Brain microvascular endothelial cell (primary cell): ENCODE measurements at regions not wholly inside any gene's neighbourhood (a gene's known extent, or its start where the extent isn't known, plus 50 kb on each side); places are given as distances from the start of the nearest gene placed in this dataset.

Experiments used
- DNase-seq: peaks from one replicate; pipeline ENCODE4 v3.0.0-alpha.2; 2020
- H3K27ac ChIP-seq: fragments of 250-450 bp; sonication (Bioruptor Pico); 2 replicates; pipeline ENCODE4 v1.5.1; 2020; ENCODE audit warnings: mild to moderate bottlenecking, moderate library complexity
- H3K27me3 ChIP-seq: fragments of 250-450 bp; sonication (Bioruptor Pico); replicated peaks from 2 replicates; pipeline ENCODE4 v1.5.1; 2020; ENCODE audit warnings: mild to moderate bottlenecking
- H3K36me3 ChIP-seq: fragments of 250-450 bp; sonication (Bioruptor Pico); replicated peaks from 2 replicates; pipeline ENCODE4 v1.5.1; 2020; ENCODE audit warnings: mild to moderate bottlenecking
- H3K4me3 ChIP-seq: 2 replicates; pipeline ENCODE4 v1.5.1; 2011; ENCODE audit warnings: low read depth, mild to moderate bottlenecking, control low read depth, low read length, moderate library complexity
- CTCF ChIP-seq: IDR thresholded peaks from 2 replicates; pipeline ENCODE4 v1.5.1; 2011; ENCODE audit warnings: low read depth, mild to moderate bottlenecking, moderate library complexity, low read length, control low read depth, inconsistent platforms; ENCODE audit errors: missing control alignments
- in situ Hi-C: cut with HindIII; loops from 2 replicates; pipeline ENCODE4 v1.10.0; 2017; ENCODE audit warnings: low sequenced_read_pairs, low pct_ligation_motif_present

- Histone ChIP-seq H3K4me3 (no peak overlapping the region), H3K36me3 (no peaks in the 10 kb centered on the region), H3K27me3 (no peaks in the 10 kb centered on the region), H3K27ac (no peak overlapping the region)
- no peak for TF ChIP-seq CTCF
- in situ Hi-C loops: no loop called here
- no peak for DNase-seq
Observed at GRCh38 chr18:78783564-78783960, 196.1 kb upstream of the SALL3 start.

- no peak for TF ChIP-seq CTCF
- in situ Hi-C loops: no loop called here
- Histone ChIP-seq H3K36me3 (no peaks in the 10 kb centered on the region), H3K27ac (no peak overlapping the region), H3K27me3 (no peaks in the 10 kb centered on the region), H3K4me3 (no peak overlapping the region)
- no peak for DNase-seq
Observed at GRCh38 chr18:78784861-78785260, 194.8 kb upstream of the SALL3 start.

GRCh38 chr18:78785706-78786105 lies 193.9 kb upstream of the SALL3 start:
- DNase-seq: no peak

GRCh38 chr18:78786776-78787175 lies 192.8 kb upstream of the SALL3 start:
- Histone ChIP-seq H3K4me3 (no peak overlapping the region), H3K27me3 (no peaks in the 10 kb centered on the region)
- TF ChIP-seq CTCF: no peak

More at GRCh38 chr18:78785706-78786105, 193.9 kb upstream of the SALL3 start:
- Histone ChIP-seq H3K27me3 (no peaks in the 10 kb centered on the region), H3K36me3 (no peaks in the 10 kb centered on the region), H3K27ac (no peak overlapping the region), H3K4me3 (no peak overlapping the region)
- TF ChIP-seq CTCF: no peak
- in situ Hi-C loops: no loop called here

GRCh38 chr18:78787751-78788150 lies 191.9 kb upstream of the SALL3 start:
- no peak overlapping the region for H3K4me3 ChIP-seq
- no peak overlapping the region for H3K27ac ChIP-seq
- no peaks in the 10 kb centered on the region for H3K36me3 ChIP-seq
- in situ Hi-C loops: no loop called here
- no peak for DNase-seq
- no peak for TF ChIP-seq CTCF
- no peaks in the 10 kb centered on the region for H3K27me3 ChIP-seq

More at GRCh38 chr18:78786776-78787175, 192.8 kb upstream of the SALL3 start:
- Histone ChIP-seq H3K36me3 (no peaks in the 10 kb centered on the region), H3K27ac (no peak overlapping the region)
- in situ Hi-C loops: no loop called here
- DNase-seq: no peak

- DNase-seq: no peak
- Histone ChIP-seq H3K27me3 (no peaks in the 10 kb centered on the region), H3K4me3 (no peak overlapping the region), H3K27ac (no peak overlapping the region), H3K36me3 (no peaks in the 10 kb centered on the region)
- in situ Hi-C loops: no loop called here
- no peak for TF ChIP-seq CTCF
Observed at GRCh38 chr18:78788161-78788560, 191.5 kb upstream of the SALL3 start.
